B cell (primary cell): ENCODE measurements at regions not wholly inside any gene's neighbourhood (a gene's known extent, or its start where the extent isn't known, plus 50 kb on each side); places are given as distances from the start of the nearest gene placed in this dataset.

Experiments used
- CTCF ChIP-seq: fragments of 200-600 bp; IDR thresholded peaks from one replicate; pipeline ENCODE4 v1.8.0; 2022; ENCODE audit warnings: antibody characterized with exemption, mild to moderate bottlenecking
- EZH2 ChIP-seq: IDR thresholded peaks from 2 replicates; pipeline ENCODE4 v1.6.1; 2012; ENCODE audit warnings: borderline replicate concordance, low read depth, mild to moderate bottlenecking, moderate library complexity, low read length; ENCODE audit not compliant: insufficient read depth, poor library complexity, severe bottlenecking

DNA sequence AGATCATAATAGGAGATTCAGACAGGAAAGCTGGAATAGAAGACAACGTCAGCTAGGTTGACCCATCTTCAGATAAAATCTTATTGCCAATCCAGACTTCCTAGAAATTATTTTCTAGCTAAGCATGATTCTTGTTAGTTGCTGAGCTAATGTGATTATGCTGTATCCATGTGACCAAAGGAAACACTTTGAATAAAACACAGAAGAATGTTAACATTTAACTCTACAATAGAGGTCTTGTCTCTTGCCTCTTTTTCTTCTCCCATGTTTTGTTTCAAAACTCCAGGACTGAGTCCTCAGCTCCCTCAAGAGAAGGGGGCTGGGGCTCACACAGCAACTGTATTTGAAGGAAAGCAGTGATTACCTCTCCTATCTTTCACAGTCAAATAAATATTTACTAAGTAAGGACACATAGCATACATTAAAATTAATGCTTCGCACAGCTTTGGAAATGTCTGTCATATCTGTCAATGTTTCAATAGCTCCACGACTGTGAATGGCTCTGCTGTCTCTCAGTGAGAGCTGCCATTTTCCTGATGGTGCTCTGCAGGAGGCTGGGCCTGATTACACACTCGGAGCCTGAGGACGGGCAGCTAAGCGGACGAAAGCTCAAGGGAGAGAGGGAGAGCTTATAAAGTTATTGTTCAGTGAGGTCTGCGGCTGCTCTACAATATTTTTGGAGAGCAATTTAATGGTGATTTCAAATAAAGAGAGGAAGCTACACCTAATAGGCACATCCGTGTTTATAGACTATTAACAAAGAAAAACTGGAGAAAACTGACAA, 64.8 kb upstream of the ZNF462 start:
- no peak for TF ChIP-seq EZH2
- no peak for TF ChIP-seq CTCF
